B cell (primary cell): ENCODE measurements at regions not wholly inside any gene's neighbourhood (a gene's known extent, or its start where the extent isn't known, plus 50 kb on each side); places are given as distances from the start of the nearest gene placed in this dataset.

Experiments
- ATAC-seq: fragments of 200-7000 bp; cut with Tn5 transposase; one replicate; pipeline ENCODE4 v1.10.0; 2021; ENCODE audit warnings: low read depth, mild to moderate bottlenecking, moderate number of reproducible peaks, moderate library complexity
- CTCF ChIA-PET: fragments of 350-600 bp; sonication (Branson Sonifier 250); formaldehyde crosslinking; loops from one replicate; lab custom pipeline; 2021; ENCODE audit warnings: antibody characterized with exemption, inconsistent platforms; lab: Charles Lee
- POLR2A ChIA-PET: fragments of 350-600 bp; sonication (Branson Sonifier 250); formaldehyde crosslinking; loops from one replicate; lab custom pipeline; 2021; ENCODE audit warnings: antibody characterized with exemption; lab: Charles Lee
- DNase-seq: peaks from one replicate; pipeline ENCODE4 v3.0.0; 2013
- H2AFZ ChIP-seq: 2 replicates; pipeline ENCODE4 v1.6.1; 2012; ENCODE audit warnings: mild to moderate bottlenecking, low read depth, low read length; ENCODE audit not compliant: insufficient read depth, poor library complexity, severe bottlenecking
- H3K27ac ChIP-seq, 2 donors: 1 replicate in 1 of 2; 2 replicates in 1 of 2; pipeline ENCODE4 v1.5.1; 2012 to 2013; ENCODE audit warnings: low read length in 2 of 2, mild to moderate bottlenecking in 2 of 2, moderate library complexity in 1 of 2
- H3K27me3 ChIP-seq, 4 experiments: fragments of 200-600 bp in 1 of 4; sonication (generic) in 1 of 4; replicated peaks in 1 of 4; 1 replicate in 2 of 4; 2 replicates in 2 of 4; pipeline versions ENCODE4 v1.6.1 to v1.7.0; 2013 to 2016; ENCODE audit warnings: low read length in 3 of 4, mild to moderate bottlenecking in 2 of 4, mixed read lengths in 1 of 4, moderate library complexity in 1 of 4; ENCODE audit not compliant: insufficient read depth in 4 of 4, control insufficient read depth in 3 of 4; ENCODE audit errors: control extremely low read depth in 1 of 4
- H3K36me3 ChIP-seq, 2 experiments: replicated peaks in 1 of 2; 1 replicate in 1 of 2; 2 replicates in 1 of 2; pipeline versions ENCODE4 v1.6.1 to v1.7.1; 2013; ENCODE audit warnings: low read length in 1 of 2; ENCODE audit not compliant: insufficient read depth in 2 of 2, control insufficient read depth in 1 of 2; ENCODE audit errors: control extremely low read depth in 1 of 2, extremely low read depth in 1 of 2
- H3K4me1 ChIP-seq, 2 donors: fragments of 200-600 bp in 1 of 2; sonication (generic) in 1 of 2; 1 replicate in 1 of 2; 2 replicates in 1 of 2; pipeline versions ENCODE4 v1.5.1 to v1.6.1; 2013 to 2017; ENCODE audit warnings: low read length in 2 of 2; ENCODE audit not compliant: control insufficient read depth in 2 of 2, insufficient read depth in 2 of 2
- H3K4me2 ChIP-seq: replicated peaks from 2 replicates; pipeline ENCODE3; 2012; ENCODE audit warnings: mild to moderate bottlenecking, low read depth, low read length; ENCODE audit not compliant: poor library complexity, severe bottlenecking
- H3K4me3 ChIP-seq, 5 experiments: fragments of 200-600 bp in 1 of 5; sonication (generic) in 1 of 5; 1 replicate in 3 of 5; 2 replicates in 2 of 5; pipeline versions ENCODE4 v1.5.1 to v1.7.0; 2011 to 2016; ENCODE audit warnings: low read length in 4 of 5, mild to moderate bottlenecking in 4 of 5, low read depth in 2 of 5, control low read depth in 1 of 5, moderate library complexity in 1 of 5; ENCODE audit not compliant: insufficient read depth in 1 of 5; ENCODE audit errors: control extremely low read depth in 1 of 5, extremely low read depth in 1 of 5
- H3K79me2 ChIP-seq: fragments of 200-600 bp; sonication (generic); one replicate; pipeline ENCODE4 v1.6.0; 2016; ENCODE audit warnings: low read length; ENCODE audit not compliant: control insufficient read depth, insufficient read depth
- H3K9ac ChIP-seq: fragments of 200-600 bp; sonication (generic); 2 replicates; pipeline ENCODE4 v1.6.1; 2017; ENCODE audit warnings: mild to moderate bottlenecking, low read length, moderate library complexity
- H3K9me3 ChIP-seq, 3 donors: one replicate each; pipeline versions ENCODE4 v1.6.1 to v1.7.1; 2013; ENCODE audit warnings: low read length in 2 of 3; ENCODE audit not compliant: control insufficient read depth in 2 of 3, insufficient read depth in 1 of 3; ENCODE audit errors: control extremely low read depth in 1 of 3
- H4K20me1 ChIP-seq: 2 replicates; pipeline ENCODE4 v1.6.0; 2012; ENCODE audit warnings: mild to moderate bottlenecking, low read length; ENCODE audit not compliant: insufficient read depth, control insufficient read depth, poor library complexity, severe bottlenecking
- H3K27ac Mint-ChIP-seq: one replicate; pipeline ENCODE4 v1.8.0; 2021; ENCODE audit warnings: mixed read lengths
- H3K27me3 Mint-ChIP-seq: one replicate; pipeline ENCODE4 v1.8.0; 2021; ENCODE audit warnings: mixed read lengths
- H3K4me1 Mint-ChIP-seq: one replicate; pipeline ENCODE4 v1.8.0; 2021; ENCODE audit warnings: mixed read lengths
- H3K4me3 Mint-ChIP-seq: one replicate; pipeline ENCODE4 v1.8.0; 2021; ENCODE audit warnings: mixed read lengths
- H3K9me3 Mint-ChIP-seq: one replicate; pipeline ENCODE4 v1.8.0; 2022; ENCODE audit warnings: mixed read lengths; ENCODE audit not compliant: insufficient read depth
- EZH2 ChIP-seq: IDR thresholded peaks from 2 replicates; pipeline ENCODE4 v1.6.1; 2012; ENCODE audit warnings: borderline replicate concordance, low read depth, mild to moderate bottlenecking, moderate library complexity, low read length; ENCODE audit not compliant: insufficient read depth, poor library complexity, severe bottlenecking
- WGBS: methylation state at CpG from one replicate; pipeline ENCODE4 v1.1.5; 2013; ENCODE audit warnings: missing lambda C conversion rate; ENCODE audit not compliant: insufficient coverage; 5-methylcytosine and 5-hydroxymethylcytosine counted together
- intact Hi-C: fragments of 100-400 bp; cut with micrococcal nuclease; formaldehyde crosslinking; loops from one replicate; pipeline ENCODE4 v1.10.0; 2022
- TF ChIP-seq, protein P1 (sequence below): fragments of 200-600 bp; IDR thresholded peaks from one replicate; pipeline ENCODE4 v1.8.0; 2022; ENCODE audit warnings: antibody characterized with exemption, mild to moderate bottlenecking

DNA sequence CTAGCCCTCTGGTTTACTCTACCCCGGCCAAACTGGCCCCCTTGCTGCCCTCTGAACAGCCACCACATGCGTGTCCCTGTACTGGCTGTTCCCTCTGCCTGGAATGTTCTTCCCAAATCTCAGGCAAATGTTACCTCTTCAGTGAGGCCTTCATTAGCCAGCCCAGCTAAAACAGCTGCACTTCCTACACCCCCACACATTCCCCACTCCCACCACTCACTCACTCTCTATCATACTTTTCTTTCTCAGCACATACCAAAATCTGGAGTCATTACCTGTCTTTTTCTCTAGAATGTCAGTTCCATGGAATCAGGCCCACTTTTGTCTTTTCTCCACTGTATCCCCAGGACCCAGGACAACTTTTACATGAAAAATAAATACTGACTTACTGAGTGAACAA is 401.2 kb upstream of the SULF2 start:
- Histone ChIP-seq H3K4me1 (no peaks in the 10 kb centered on the region), H3K9ac (no peak overlapping the region), H3K4me3 (no peak overlapping the region), H4K20me1 (no peaks in the 10 kb centered on the region), H3K4me2 (no peak overlapping the region), H2AFZ (no peak overlapping the region), H3K27ac (no peak overlapping the region), H3K27me3 (peaks cover 0 to 1% (median 0%) of the 10 kb centered on the region in 4 experiments), H3K79me2 (no peaks in the 10 kb centered on the region), H3K36me3 (no peaks in the 10 kb centered on the region), H3K9me3 (no peaks in the 10 kb centered on the region)
- Mint-ChIP-seq H3K4me3 (no peak overlapping the region), H3K9me3 (no peaks in the 10 kb centered on the region), H3K4me1 (no peaks in the 10 kb centered on the region), H3K27ac (no peak overlapping the region), H3K27me3 (peaks cover 12% of the 10 kb centered on the region)
- ChIA-PET CTCF (no interaction called here), POLR2A (interaction anchor here (0.6 kb wide), 1 partner anchor 276 kb away, joined by 9 read pairs; no protein-coding TSS in a partner anchor)
- TF ChIP-seq EZH2 = no peak
- TF ChIP-seq, protein P1, sequence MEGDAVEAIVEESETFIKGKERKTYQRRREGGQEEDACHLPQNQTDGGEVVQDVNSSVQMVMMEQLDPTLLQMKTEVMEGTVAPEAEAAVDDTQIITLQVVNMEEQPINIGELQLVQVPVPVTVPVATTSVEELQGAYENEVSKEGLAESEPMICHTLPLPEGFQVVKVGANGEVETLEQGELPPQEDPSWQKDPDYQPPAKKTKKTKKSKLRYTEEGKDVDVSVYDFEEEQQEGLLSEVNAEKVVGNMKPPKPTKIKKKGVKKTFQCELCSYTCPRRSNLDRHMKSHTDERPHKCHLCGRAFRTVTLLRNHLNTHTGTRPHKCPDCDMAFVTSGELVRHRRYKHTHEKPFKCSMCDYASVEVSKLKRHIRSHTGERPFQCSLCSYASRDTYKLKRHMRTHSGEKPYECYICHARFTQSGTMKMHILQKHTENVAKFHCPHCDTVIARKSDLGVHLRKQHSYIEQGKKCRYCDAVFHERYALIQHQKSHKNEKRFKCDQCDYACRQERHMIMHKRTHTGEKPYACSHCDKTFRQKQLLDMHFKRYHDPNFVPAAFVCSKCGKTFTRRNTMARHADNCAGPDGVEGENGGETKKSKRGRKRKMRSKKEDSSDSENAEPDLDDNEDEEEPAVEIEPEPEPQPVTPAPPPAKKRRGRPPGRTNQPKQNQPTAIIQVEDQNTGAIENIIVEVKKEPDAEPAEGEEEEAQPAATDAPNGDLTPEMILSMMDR = no peak
- ATAC-seq = no peak
- WGBS = 94% methylated on average over 2 of the region's 2 CpGs
- no peak for DNase-seq
- intact Hi-C loops = no loop called here

DNA sequence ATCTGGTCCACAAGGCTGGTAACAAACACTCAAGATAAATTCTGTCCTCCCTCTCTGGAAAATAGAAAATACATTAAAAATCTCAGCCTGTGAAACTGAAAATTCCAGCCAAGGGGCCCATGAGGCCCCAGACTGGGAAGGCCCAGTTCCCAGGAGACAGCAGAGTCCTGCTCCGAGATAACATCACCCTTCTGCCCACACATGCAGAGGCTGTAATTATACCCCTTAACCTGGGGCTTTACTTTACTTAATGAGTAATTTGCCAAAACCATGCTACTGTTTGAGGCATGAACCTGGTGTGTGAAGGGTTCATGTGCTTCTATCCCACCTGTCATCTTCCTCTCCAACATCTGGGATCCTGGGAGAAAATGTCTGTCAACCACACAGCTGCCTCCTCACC is 398.9 kb upstream of the SULF2 start:
- TF ChIP-seq, protein P1 = no peak
- TF ChIP-seq EZH2 = no peak
- no peak overlapping the region for H3K27ac ChIP-seq
- intact Hi-C loops = no loop called here
- CTCF ChIA-PET = no interaction called here
- H3K36me3 ChIP-seq = no peaks in the 10 kb centered on the region
- no peak overlapping the region for H3K4me2 ChIP-seq
- H3K79me2 ChIP-seq = no peaks in the 10 kb centered on the region
- H3K4me3 ChIP-seq = no peak overlapping the region
- Mint-ChIP-seq H3K9me3 (no peaks in the 10 kb centered on the region), H3K4me3 (no peak overlapping the region), H3K27me3 (peaks cover 10% of the 10 kb centered on the region), H3K27ac (no peak overlapping the region), H3K4me1 (no peaks in the 10 kb centered on the region)
- H4K20me1 ChIP-seq = no peaks in the 10 kb centered on the region
- no peaks in the 10 kb centered on the region for H3K4me1 ChIP-seq
- no peak for DNase-seq
- no peak overlapping the region for H2AFZ ChIP-seq
- WGBS = no CpG with 5 or more reads among the region's 1 CpG
- peaks cover 0 to 3% (median 0%) of the 10 kb centered on the region in 3 donors for H3K9me3 ChIP-seq
- no peak overlapping the region for H3K9ac ChIP-seq
- POLR2A ChIA-PET = no interaction called here
- H3K27me3 ChIP-seq = no peaks in the 10 kb centered on the region
- ATAC-seq = no peak
